SK-N-MC (cell line): ENCODE measurements at regions not wholly inside any gene's neighbourhood (a gene's known extent, or its start where the extent isn't known, plus 50 kb on each side); places are given as distances from the start of the nearest gene placed in this dataset.

Experiments
- EZH2 ChIP-seq: fragments of 200-600 bp; sonication (generic); IDR thresholded peaks from one replicate; pipeline ENCODE4 v1.6.1; 2017; ENCODE audit warnings: antibody characterized with exemption
- POLR2AphosphoS5 ChIP-seq: IDR thresholded peaks from 2 replicates; pipeline ENCODE4 v1.6.1; 2012; ENCODE audit warnings: mild to moderate bottlenecking, low read depth, low read length, borderline replicate concordance

DNA sequence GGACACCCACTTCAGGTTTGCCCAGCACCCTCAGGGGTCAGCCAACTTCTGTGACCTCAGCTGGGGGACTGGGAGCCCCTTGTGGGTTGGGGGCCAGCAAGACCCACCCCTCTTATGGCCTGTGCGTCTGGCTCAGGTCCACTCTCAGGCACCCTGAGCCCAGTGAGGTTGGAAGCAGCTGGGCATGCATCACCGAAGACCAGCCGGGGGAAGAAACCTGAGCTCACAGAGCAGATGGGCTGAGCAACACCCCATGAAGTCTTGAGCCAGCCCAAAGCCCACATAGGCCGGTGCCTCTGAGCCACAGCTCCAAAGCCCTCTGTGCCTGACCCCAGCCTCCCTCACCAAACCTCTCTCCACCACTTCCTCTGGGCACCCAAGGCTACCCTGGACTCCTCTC, 166.7 kb downstream of the RBFOX3 start:
- no peak for TF ChIP-seq POLR2AphosphoS5
- TF ChIP-seq EZH2: no peak
